Ishikawa (cell line): ENCODE measurements at regions not wholly inside any gene's neighbourhood (a gene's known extent, or its start where the extent isn't known, plus 50 kb on each side); places are given as distances from the start of the nearest gene placed in this dataset.

Source experiments
- CEBPB ChIP-seq: IDR thresholded peaks from 2 replicates; pipeline ENCODE4 v1.6.1; 2012
- CREB1 ChIP-seq: IDR thresholded peaks from 2 replicates; pipeline ENCODE4 v1.6.1; 2012; ENCODE audit warnings: low read depth
- EP300 ChIP-seq: IDR thresholded peaks from 2 replicates; pipeline ENCODE4 v1.6.1; 2012; ENCODE audit warnings: borderline replicate concordance
- FOXM1 ChIP-seq: IDR thresholded peaks from 2 replicates; pipeline ENCODE4 v1.6.1; 2012; ENCODE audit warnings: low read depth, borderline replicate concordance
- MAX ChIP-seq: IDR thresholded peaks from 2 replicates; pipeline ENCODE4 v1.6.1; 2012
- NFIC ChIP-seq: IDR thresholded peaks from 2 replicates; pipeline ENCODE4 v1.6.1; 2012
- RAD21 ChIP-seq: IDR thresholded peaks from 2 replicates; pipeline ENCODE4 v1.6.1; 2012; ENCODE audit warnings: low read depth
- REST ChIP-seq: IDR thresholded peaks from 2 replicates; pipeline ENCODE4 v1.6.1; 2012; ENCODE audit warnings: low read depth, mild to moderate bottlenecking
- TAF1 ChIP-seq: IDR thresholded peaks from 2 replicates; pipeline ENCODE4 v1.6.1; 2012; ENCODE audit warnings: low read depth, mild to moderate bottlenecking
- USF1 ChIP-seq: IDR thresholded peaks from 2 replicates; pipeline ENCODE4 v1.6.1; 2012
- YY1 ChIP-seq: IDR thresholded peaks from 2 replicates; pipeline ENCODE4 v1.6.1; 2012; ENCODE audit warnings: low read depth

- TF ChIP-seq EP300 (no peak), YY1 (no peak), TAF1 (no peak), REST (no peak), MAX (no peak), RAD21 (peak; percentile 79), NFIC (no peak), CEBPB (no peak), CREB1 (no peak), USF1 (no peak), FOXM1 (no peak)
These were observed 259.1 kb downstream of the PCNX1 start for GRCh38 chr14:71166180-71166837.
